ENCODE measurements at regions not wholly inside any gene's neighbourhood (a gene's known extent, or its start where the extent isn't known, plus 50 kb on each side); places are given as distances from the start of the nearest gene placed in this dataset.

GRCh38 chrX:39842281-39842973, 255.3 kb downstream of the BCOR start:
- no peak for DNase-seq

DNA sequence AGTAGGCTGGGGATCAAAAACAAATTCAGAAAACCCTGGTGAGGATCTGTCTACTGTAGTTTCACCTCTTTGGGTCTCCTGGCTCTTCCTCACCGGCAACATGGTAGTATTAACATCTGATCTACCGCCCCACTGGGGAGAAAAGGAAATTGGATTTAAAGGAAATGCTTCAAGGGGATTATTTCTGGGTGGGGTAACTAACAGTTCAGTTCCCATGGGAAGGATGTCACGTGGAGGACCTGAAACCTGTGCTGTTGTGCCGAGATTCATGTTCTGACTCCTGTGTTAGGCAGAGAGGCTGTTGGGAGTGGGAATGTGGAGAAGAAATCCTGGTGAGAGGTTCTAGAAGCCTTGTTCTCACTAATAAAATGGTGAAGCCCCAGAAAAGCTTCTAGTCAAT, 254.4 kb downstream of the BCOR start:
- DNase-seq: no peak

- no peak for DNase-seq
These were observed 252.5 kb downstream of the BCOR start for GRCh38 chrX:39845233-39845632.

GRCh38 chrX:39846460-39846859, 251.3 kb downstream of the BCOR start:
- no peak for DNase-seq

- DNase-seq: no peak
These were observed 249.5 kb downstream of the BCOR start for GRCh38 chrX:39848243-39848642.

DNA sequence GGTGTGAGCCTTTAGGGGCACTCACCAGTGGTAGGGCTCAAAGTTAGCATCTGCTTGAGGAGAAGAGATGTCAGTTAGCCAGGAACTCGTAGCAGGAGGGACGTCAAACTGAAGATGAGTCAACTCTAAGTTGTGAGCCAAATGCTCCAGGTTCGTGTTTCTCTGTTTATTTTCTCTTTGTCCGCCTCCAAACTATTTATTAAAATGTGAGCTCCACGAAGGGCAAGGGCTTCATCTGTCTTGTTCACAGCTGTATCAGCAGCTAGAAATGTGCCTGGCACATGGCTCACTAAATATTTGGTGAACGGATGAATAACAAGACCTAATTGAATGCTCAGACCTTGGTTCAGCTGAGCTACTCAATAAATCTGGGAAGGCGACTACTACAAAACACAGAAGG, 248.9 kb downstream of the BCOR start:
- DNase-seq: no peak

- no peak for DNase-seq
These were observed 247.5 kb downstream of the BCOR start for GRCh38 chrX:39850209-39850608.

- DNase-seq: peak in 1 of 2 donors; percentile 48
These were observed 247.1 kb downstream of the BCOR start for GRCh38 chrX:39850630-39851152.

GRCh38 chrX:39851745-39852455, 245.9 kb downstream of the BCOR start:
- DNase-seq: no peak

DNA sequence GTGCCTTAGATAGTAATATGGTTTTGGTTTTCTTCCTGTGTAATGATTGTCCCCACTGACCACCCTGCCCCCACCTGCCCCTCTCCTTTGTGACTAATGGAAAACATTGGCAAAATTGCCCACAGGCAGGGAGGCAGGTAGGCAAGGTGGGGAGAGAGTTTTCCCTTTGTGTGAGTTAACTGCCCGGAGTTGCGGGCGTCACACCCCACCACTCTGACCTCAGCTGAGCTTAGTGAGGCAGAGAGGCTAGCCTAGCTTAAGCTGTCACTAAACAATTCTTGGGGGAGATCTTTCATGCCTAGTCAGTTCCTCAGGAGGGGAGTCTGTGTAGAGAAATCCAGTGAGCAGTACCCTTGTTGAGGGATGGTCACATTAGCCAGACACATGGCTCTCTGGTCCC, 245.3 kb downstream of the BCOR start:
- DNase-seq: no peak

DNA sequence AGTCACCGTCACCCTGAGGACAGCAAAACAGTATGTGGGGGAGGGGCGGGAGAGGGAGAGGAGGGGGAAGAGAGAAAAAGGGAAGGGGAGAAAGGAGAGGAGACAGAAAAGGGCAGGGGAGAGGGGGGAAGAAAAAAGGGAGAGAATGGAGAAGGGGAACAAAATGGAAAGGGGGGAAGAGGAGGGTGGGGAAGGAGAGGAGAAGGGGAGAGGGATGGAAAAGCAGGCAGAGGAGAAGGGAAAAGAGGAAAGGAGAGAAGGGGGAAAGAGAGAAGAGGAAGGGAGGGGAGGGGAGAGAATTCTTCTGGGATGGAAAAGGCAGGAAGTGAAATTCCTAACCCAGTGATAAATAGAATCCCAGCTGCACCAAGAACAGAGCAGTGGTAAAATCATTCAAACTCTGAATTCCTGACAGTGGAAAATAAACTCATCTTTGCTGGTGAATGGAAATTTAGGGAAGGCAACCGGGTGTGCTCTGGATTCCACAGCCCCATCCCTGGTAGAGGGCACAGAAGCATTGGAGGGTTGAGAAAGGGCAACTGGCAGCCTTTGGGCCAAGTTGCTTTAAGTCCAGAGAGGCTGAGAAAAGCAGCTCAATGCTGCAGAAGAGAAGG, 244.2 kb downstream of the BCOR start:
- no peak for DNase-seq

DNA sequence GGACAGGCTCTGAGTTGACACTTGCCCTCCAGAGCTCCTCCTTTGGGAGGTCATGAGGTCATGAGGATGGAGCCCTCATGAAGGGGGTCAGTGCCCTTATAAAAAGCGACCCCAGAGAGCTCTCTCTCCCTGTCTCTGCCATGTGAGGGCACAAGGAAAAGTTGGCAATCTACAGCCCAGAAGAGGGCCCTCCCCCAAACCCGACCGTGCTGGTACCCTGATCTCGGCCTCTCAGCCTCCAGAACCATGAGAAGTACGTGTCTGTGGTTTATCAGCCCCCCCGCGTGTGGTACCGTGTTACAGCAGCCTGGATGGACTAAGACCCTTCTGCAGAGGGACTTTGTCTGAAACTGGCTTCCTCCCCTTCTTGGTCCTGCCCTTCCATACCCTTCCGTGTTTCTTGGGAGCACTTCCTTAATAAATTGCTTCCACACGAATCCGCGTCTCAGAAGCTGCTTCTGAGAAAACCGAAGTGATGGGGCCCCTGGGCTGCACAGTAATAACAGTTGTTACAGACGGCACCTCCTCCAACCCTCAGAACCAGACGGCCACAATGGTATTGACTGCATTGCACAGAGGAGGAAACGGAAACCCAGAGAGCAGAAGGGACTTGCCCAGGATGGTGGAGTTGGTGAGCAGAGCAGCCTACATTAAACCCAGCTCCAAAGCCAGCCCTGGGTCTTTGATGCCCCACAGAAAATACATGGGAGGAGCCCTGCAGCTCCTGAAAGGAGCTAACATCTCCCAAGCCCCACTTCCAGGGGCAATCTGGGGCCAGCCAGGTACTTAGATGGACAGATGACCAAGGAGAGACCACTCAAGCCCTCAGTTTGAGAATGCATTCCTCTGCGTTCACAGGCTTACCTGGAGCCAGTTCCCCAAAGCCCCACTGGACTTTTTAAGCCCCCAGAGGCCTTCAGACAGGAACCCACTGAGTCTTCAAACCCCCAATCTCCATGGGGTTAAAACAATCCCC, 242.7 kb downstream of the BCOR start:
- DNase-seq: peak; percentile 76 to 77

- peak; percentile 85 for DNase-seq
These were observed 242.0 kb downstream of the BCOR start for GRCh38 chrX:39855748-39856129.

GRCh38 chrX:39856472-39857121, 241.2 kb downstream of the BCOR start:
- DNase-seq: no peak

DNA sequence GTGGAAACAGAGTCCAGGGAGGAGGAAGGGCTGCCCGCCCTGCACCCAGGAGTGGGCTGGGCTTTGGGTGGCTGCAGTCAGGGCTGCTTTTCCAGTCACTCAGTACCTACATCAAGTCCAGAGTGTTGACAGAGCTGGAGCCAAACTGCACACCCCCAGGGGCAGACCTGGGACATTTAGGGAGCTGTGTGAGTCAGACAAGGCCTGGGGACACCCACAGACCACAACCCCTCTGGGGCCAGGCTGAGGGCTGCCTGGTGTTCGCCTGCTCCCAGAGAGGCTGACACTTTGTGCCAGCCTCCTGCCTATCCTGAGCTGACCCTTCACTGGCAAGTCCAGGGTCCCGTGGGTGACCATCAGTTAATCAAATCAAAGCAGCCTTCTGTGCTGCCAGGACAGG, 240.0 kb downstream of the BCOR start:
- DNase-seq: peak in 1 of 2 donors; percentile 11

DNA sequence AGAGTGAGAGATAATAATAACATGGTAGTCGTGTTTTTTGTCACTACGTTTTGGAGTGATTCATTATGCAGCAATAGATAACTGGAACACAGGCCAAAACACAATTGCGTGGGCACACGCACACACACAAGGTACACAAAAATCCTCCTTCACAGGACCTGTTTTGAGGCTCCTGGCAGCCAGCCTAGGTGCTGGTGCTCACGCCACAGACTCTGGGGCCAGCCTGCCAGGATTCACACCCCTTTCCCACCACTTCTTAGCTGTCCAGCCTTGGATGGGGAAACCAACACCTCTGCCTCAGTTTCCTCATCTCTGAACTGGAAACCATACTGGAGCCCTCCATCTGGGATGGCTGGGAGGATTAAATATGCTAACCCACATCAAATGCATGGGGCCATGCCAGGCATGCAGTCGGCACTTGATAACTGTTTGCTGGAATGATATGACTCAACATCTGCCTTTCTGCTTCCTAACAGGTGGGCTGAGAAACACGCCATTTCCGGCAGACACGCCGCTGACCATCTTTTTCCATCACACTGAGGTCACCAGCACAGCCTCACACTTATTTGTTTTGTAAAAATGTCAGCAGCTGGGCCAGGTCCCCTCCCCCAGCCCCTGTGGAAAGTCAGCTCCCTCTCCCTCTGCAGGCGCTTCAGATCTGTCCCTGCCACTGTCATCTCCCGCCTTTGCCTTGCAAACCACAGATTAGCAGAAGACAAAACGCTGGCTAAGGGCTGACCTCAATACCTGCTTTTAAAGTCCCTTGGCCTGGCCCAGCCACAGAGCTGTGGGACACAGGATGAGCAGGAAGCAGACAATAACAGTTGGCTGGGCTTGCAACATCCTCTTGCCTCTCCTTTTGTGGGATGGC, 237.5 kb downstream of the BCOR start:
- DNase-seq: peak; percentile 82 to 87

GRCh38 chrX:39862963-39863362, 234.8 kb downstream of the BCOR start:
- no peak for DNase-seq

GRCh38 chrX:39866229-39866628, 231.5 kb downstream of the BCOR start:
- no peak for DNase-seq

GRCh38 chrX:39869846-39870601, 227.7 kb downstream of the BCOR start:
- DNase-seq: peak; percentile 69 to 72

DNA sequence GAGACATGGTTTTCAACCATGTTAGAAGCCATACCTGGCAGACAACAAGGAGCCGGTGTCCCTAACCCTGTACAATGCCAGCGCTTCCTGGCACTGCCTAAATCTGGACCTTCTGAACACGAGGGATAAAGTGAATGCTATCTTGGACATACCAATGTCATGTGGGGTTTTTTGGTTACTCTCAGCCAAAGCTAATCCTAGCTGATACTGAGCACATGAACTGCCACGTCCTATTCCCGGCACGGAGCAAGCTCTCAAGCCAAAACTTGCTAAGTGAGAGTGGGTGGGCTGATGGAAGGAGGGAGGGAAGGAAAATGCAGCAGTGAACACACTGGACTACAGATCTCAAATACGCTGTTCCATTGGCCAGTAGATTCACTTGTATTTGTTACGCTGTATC, 226.1 kb downstream of the BCOR start:
- no peak for DNase-seq
